Pancreas (tissue), 10 donors: ENCODE measurements at regions not wholly inside any gene's neighbourhood (a gene's known extent, or its start where the extent isn't known, plus 50 kb on each side); places are given as distances from the start of the nearest gene placed in this dataset.

Experiments
- ATAC-seq, 4 donors: fragments of 200-7000 bp; cut with Tn5 transposase; one replicate each; pipeline versions ENCODE4 v1.8.0 to v1.9.1; 2020; ENCODE audit warnings: mild to moderate bottlenecking in 4 of 4, moderate library complexity in 4 of 4
- DNase-seq, 6 donors: peaks; one replicate each; pipeline ENCODE4 v3.0.0-alpha.2; 2020
- FAIRE-seq: peaks from 2 replicates; lab custom pipeline; 2012; peaks lifted over from hg19 to GRCh38; lab: Jason Lieb, UNC
- H3K27ac ChIP-seq, 4 donors: fragments of 200-600 bp; sonication (generic); 1 replicate in 3 of 4; 2 replicates in 1 of 4; pipeline versions ENCODE4 v1.5.0 to v1.8.0; 2020
- H3K27me3 ChIP-seq, 4 donors: fragments of 200-600 bp; one replicate each; pipeline ENCODE4 v1.8.0; 2021
- H3K36me3 ChIP-seq, 3 donors: fragments of 200-600 bp; sonication (generic) in 1 of 3; one replicate each; pipeline versions ENCODE4 v1.5.0 to v1.8.0; 2020 to 2021
- H3K4me1 ChIP-seq, 3 donors: fragments of 200-600 bp; one replicate each; pipeline ENCODE4 v1.8.0; 2021
- H3K4me3 ChIP-seq, 4 donors: fragments of 200-600 bp; sonication (generic) in 2 of 4; one replicate each; pipeline versions ENCODE4 v1.5.0 to v1.8.0; 2020 to 2021
- H3K9me3 ChIP-seq, 4 donors: fragments of 200-600 bp; one replicate each; pipeline ENCODE4 v1.8.0; 2021
- WGBS, 2 donors: extraction: QIAGEN DNeasy Blood & Tissue Kit; methylation state at CpG; one replicate each; pipeline ENCODE4 v1.1.7; 2013; 5-methylcytosine and 5-hydroxymethylcytosine counted together
- intact Hi-C, 3 donors: fragments of 100-400 bp; cut with DNase I; formaldehyde crosslinking; loops; one replicate each; pipeline versions ENCODE4 v1.11.1 to v1.14.2; 2022
- TF ChIP-seq, protein P1 (sequence below), 4 donors: fragments of 200-600 bp; sonication (generic) in 3 of 4; IDR thresholded peaks; one replicate each; pipeline versions ENCODE4 v1.5.0 to v1.8.0; 2021; ENCODE audit warnings: antibody characterized with exemption in 4 of 4
- donor health status: healthy with polysubstance abuse.
- donor health status: DM: no; HTN: no; CAD: no; lungs with moderate emphysema.
- donor health status: DM: no; HTN: no; CAD: no.
- donor health status: control.
- donor health status: control.
- donor health status: Bipolar disorder and iron deficiency.
- donor health status: DM: yes; HTN: yes; CAD: no.
- donor health status: DM: no; HTN: no; CAD: no.
- donor health status: DM: no; HTN: no; CAD: no.
- donor health status: DM: yes; HTN: yes; CAD: no.

- Histone ChIP-seq H3K36me3 (no peaks in the 10 kb centered on the region), H3K4me1 (no peaks in the 10 kb centered on the region), H3K27me3 (no peaks in the 10 kb centered on the region), H3K9me3 (no peaks in the 10 kb centered on the region), H3K27ac (no peak overlapping the region), H3K4me3 (no peak overlapping the region)
- DNase-seq, result no peak
- TF ChIP-seq, protein P1, sequence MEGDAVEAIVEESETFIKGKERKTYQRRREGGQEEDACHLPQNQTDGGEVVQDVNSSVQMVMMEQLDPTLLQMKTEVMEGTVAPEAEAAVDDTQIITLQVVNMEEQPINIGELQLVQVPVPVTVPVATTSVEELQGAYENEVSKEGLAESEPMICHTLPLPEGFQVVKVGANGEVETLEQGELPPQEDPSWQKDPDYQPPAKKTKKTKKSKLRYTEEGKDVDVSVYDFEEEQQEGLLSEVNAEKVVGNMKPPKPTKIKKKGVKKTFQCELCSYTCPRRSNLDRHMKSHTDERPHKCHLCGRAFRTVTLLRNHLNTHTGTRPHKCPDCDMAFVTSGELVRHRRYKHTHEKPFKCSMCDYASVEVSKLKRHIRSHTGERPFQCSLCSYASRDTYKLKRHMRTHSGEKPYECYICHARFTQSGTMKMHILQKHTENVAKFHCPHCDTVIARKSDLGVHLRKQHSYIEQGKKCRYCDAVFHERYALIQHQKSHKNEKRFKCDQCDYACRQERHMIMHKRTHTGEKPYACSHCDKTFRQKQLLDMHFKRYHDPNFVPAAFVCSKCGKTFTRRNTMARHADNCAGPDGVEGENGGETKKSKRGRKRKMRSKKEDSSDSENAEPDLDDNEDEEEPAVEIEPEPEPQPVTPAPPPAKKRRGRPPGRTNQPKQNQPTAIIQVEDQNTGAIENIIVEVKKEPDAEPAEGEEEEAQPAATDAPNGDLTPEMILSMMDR (IDR thresholded peaks at IDR 0.05), result no peak
- WGBS, 2 donors, result 80 to 92% methylated on average over 11 of the region's 11 CpGs
- intact Hi-C loops, result no loop called here
- no peak for ATAC-seq
- no peak for FAIRE-seq
Observed at GRCh38 chr11:115585361-115586024, 81.3 kb upstream of the CADM1 start.

GRCh38 chr11:115581871-115582639 is 77.8 kb upstream of the CADM1 start:
- TF ChIP-seq, protein P1 (IDR thresholded peaks at IDR 0.05), result no peak
- Histone ChIP-seq H3K27ac (no peak overlapping the region), H3K4me1 (no peaks in the 10 kb centered on the region), H3K4me3 (no peak overlapping the region), H3K9me3 (no peaks in the 10 kb centered on the region), H3K36me3 (no peaks in the 10 kb centered on the region), H3K27me3 (no peaks in the 10 kb centered on the region)
- intact Hi-C loops, result no loop called here
- 44 to 53% methylated on average over 20 of the region's 20 CpGs for WGBS, 2 donors
- DNase-seq, result no peak
- no peak for FAIRE-seq
- ATAC-seq, result peak in 3 of 4 donors; percentile 25 to 45 (median 26)

- 43 to 55% methylated on average over 7 of the region's 7 CpGs for WGBS, 2 donors
- intact Hi-C loops, result no loop called here
- no peaks in the 10 kb centered on the region for H3K9me3 ChIP-seq
- H3K27ac ChIP-seq, result no peak overlapping the region
- FAIRE-seq (no peak), ATAC-seq (peak in 2 of 4 donors; percentile 23 to 33), DNase-seq (no peak)
- no peak overlapping the region for H3K4me3 ChIP-seq
- H3K36me3 ChIP-seq, result no peaks in the 10 kb centered on the region
- H3K4me1 ChIP-seq, result no peaks in the 10 kb centered on the region
- TF ChIP-seq, protein P1 (IDR thresholded peaks at IDR 0.05), result no peak
- no peaks in the 10 kb centered on the region for H3K27me3 ChIP-seq
Observed at GRCh38 chr11:115580927-115581680, 76.9 kb upstream of the CADM1 start.

GRCh38 chr11:115580416-115580815 is 76.2 kb upstream of the CADM1 start:
- DNase-seq (no peak), FAIRE-seq (no peak)
- TF ChIP-seq, protein P1 (IDR thresholded peaks at IDR 0.05), result no peak

More at GRCh38 chr11:115580416-115580815, 76.2 kb upstream of the CADM1 start:
- Histone ChIP-seq H3K9me3 (no peaks in the 10 kb centered on the region), H3K36me3 (no peaks in the 10 kb centered on the region), H3K27ac (no peak overlapping the region), H3K4me1 (no peaks in the 10 kb centered on the region), H3K4me3 (no peak overlapping the region), H3K27me3 (no peaks in the 10 kb centered on the region)
- ATAC-seq, result no peak
- intact Hi-C loops, result no loop called here
- WGBS, 2 donors, result 69 to 71% methylated on average over 4 of the region's 4 CpGs
